Hepatocyte (in vitro differentiated cells): ENCODE measurements at regions not wholly inside any gene's neighbourhood (a gene's known extent, or its start where the extent isn't known, plus 50 kb on each side); places are given as distances from the start of the nearest gene placed in this dataset.

Source experiments
- DNase-seq: peaks from one replicate; pipeline ENCODE4 v3.0.0-alpha.2; 2016; ENCODE audit warnings: low spot score
- H2AFZ ChIP-seq: fragments of 200-600 bp; sonication (generic); 2 replicates; pipeline ENCODE4 v1.6.0; 2016; ENCODE audit warnings: antibody characterized with exemption, mild to moderate bottlenecking
- H3K27ac ChIP-seq: fragments of 200-600 bp; sonication (generic); 2 replicates; pipeline ENCODE4 v1.5.1; 2016; ENCODE audit warnings: mild to moderate bottlenecking
- H3K27me3 ChIP-seq: fragments of 200-600 bp; sonication (generic); 2 replicates; pipeline ENCODE4 v1.6.1; 2016
- H3K36me3 ChIP-seq: fragments of 200-600 bp; sonication (generic); replicated peaks from 2 replicates; pipeline ENCODE4 v1.5.1; 2016; ENCODE audit warnings: low read depth; ENCODE audit not compliant: insufficient read depth
- H3K4me1 ChIP-seq: fragments of 200-600 bp; sonication (generic); 2 replicates; pipeline ENCODE4 v1.5.1; 2016; ENCODE audit warnings: mild to moderate bottlenecking, moderate library complexity; ENCODE audit not compliant: insufficient read depth
- H3K4me2 ChIP-seq: fragments of 200-600 bp; sonication (generic); 2 replicates; pipeline ENCODE4 v1.6.0; 2016
- H3K4me3 ChIP-seq: fragments of 200-600 bp; sonication (generic); 2 replicates; pipeline ENCODE4 v1.5.1; 2016; ENCODE audit warnings: mild to moderate bottlenecking
- H3K79me2 ChIP-seq: fragments of 200-600 bp; sonication (generic); 2 replicates; pipeline ENCODE4 v1.6.0; 2017; ENCODE audit warnings: mild to moderate bottlenecking
- H3K9me2 ChIP-seq: fragments of 200-600 bp; sonication (generic); replicated peaks from 2 replicates; pipeline ENCODE4 v1.6.0; 2017; ENCODE audit warnings: mild to moderate bottlenecking; ENCODE audit not compliant: insufficient read depth
- H3K9me3 ChIP-seq: fragments of 200-600 bp; sonication (generic); 2 replicates; pipeline ENCODE4 v1.5.1; 2016; ENCODE audit warnings: low read depth, mild to moderate bottlenecking
- H4K20me1 ChIP-seq: fragments of 200-600 bp; sonication (generic); 2 replicates; pipeline ENCODE4 v1.6.0; 2016; ENCODE audit warnings: mild to moderate bottlenecking; ENCODE audit not compliant: insufficient read depth, poor library complexity, severe bottlenecking
- CTCF ChIP-seq: fragments of 200-600 bp; sonication (generic); IDR thresholded peaks from 2 replicates; pipeline ENCODE4 v1.5.1; 2016; ENCODE audit warnings: antibody characterized with exemption, mild to moderate bottlenecking; ENCODE audit not compliant: poor library complexity
- EZH2 ChIP-seq: fragments of 200-600 bp; sonication (generic); IDR thresholded peaks from 2 replicates; pipeline ENCODE4 v1.6.1; 2016; ENCODE audit warnings: antibody characterized with exemption, mild to moderate bottlenecking, borderline replicate concordance
- EZH2phosphoT487 ChIP-seq: fragments of 200-600 bp; sonication (generic); IDR thresholded peaks from one replicate; pipeline ENCODE4 v1.6.1; 2018; ENCODE audit warnings: antibody characterized with exemption, mild to moderate bottlenecking, low read depth, moderate library complexity; ENCODE audit not compliant: unreplicated experiment, severe bottlenecking
- WGBS: methylation state at CpG from one replicate; pipeline ENCODE4 v1.1.6; 2016; ENCODE audit warnings: low lambda C conversion rate; ENCODE audit errors: missing lambda C conversion rate; 5-methylcytosine and 5-hydroxymethylcytosine counted together

DNA sequence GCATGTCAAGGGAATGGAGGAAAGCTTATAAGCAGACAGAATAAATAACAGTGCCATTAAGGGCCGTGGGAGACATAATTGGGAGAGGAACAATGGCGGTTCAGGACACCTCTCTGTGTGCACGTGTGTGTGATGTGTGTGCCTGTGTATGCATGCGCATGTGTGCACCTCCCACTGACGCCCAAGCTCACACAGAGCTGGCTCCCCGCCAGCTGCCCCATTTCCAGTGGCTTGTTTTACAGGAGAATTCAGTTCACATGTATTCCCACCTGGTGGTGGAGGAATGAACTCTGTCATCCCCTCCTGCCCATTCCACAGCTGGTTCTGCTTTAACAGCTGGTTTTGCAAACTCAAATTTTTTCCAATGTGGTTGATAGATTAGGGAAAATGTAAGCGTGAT is 262.2 kb downstream of the AJAP1 start:
- DNase-seq, result no peak
- H3K79me2 ChIP-seq, result no peaks in the 10 kb centered on the region
- H3K27me3 ChIP-seq, result no peaks in the 10 kb centered on the region
- H3K4me1 ChIP-seq, result no peaks in the 10 kb centered on the region
- no peak for TF ChIP-seq EZH2phosphoT487
- no peak for TF ChIP-seq EZH2
- no peak for TF ChIP-seq CTCF
- H2AFZ ChIP-seq, result no peak overlapping the region
- no peak overlapping the region for H3K4me3 ChIP-seq
- no peak overlapping the region for H3K4me2 ChIP-seq
- WGBS, result 85% methylated on average over 7 of the region's 7 CpGs
- no peaks in the 10 kb centered on the region for H3K9me2 ChIP-seq
- no peaks in the 10 kb centered on the region for H3K36me3 ChIP-seq
- no peak overlapping the region for H3K27ac ChIP-seq
- H3K9me3 ChIP-seq, result no peaks in the 10 kb centered on the region
- H4K20me1 ChIP-seq, result no peaks in the 10 kb centered on the region

DNA sequence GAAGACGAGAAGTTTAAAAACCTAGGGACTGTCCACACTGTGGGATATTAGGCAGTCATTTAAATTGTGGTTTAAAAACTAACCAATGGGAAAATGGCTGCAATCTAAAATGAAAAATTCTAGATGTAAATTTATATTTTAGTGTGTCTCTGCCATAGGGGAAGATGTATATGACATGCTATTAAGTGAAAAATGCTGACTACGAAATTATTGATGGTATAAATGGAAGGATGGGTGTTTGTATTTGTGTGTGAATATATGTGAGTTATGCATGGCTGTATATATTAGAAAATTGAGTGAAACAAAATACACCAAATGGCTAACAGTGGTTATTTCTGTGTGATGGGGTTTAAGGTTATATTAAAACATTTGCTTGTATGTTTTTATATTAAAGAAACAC is 260.7 kb downstream of the AJAP1 start:
- DNase-seq, result no peak
- Histone ChIP-seq H3K79me2 (no peaks in the 10 kb centered on the region), H3K4me1 (no peaks in the 10 kb centered on the region), H2AFZ (no peak overlapping the region), H3K9me2 (no peaks in the 10 kb centered on the region), H4K20me1 (no peaks in the 10 kb centered on the region), H3K27ac (no peak overlapping the region), H3K27me3 (no peaks in the 10 kb centered on the region), H3K36me3 (no peaks in the 10 kb centered on the region), H3K4me2 (no peak overlapping the region), H3K9me3 (no peaks in the 10 kb centered on the region), H3K4me3 (no peak overlapping the region)
- 86% methylated on average over 2 of the region's 2 CpGs for WGBS
- no peak for TF ChIP-seq EZH2phosphoT487
- no peak for TF ChIP-seq EZH2
- no peak for TF ChIP-seq CTCF

DNA sequence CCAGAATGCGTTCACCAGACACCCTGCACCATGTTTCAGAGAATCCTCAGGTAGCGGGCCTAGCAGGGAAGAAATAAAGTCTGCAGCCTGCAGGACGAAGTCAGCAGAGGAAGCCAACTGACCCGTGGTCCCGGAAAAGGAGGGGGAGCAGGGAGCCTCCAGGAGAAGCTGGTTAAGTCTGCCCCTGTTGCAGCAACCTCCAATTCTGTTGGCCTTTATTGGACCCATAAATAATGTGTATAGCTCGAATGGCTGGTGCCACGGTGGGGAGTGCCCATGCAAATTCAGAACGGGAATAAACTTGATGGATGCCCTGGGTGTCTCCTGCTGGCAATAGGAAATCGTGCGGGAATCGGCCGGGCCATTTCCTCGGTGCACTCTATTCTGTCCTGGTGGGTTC is 254.1 kb downstream of the AJAP1 start:
- DNase-seq, result no peak
- H3K4me2 ChIP-seq, result no peak overlapping the region
- no peaks in the 10 kb centered on the region for H3K9me3 ChIP-seq
- no peaks in the 10 kb centered on the region for H3K9me2 ChIP-seq
- 89% methylated on average over 13 of the region's 13 CpGs for WGBS
- no peaks in the 10 kb centered on the region for H3K27me3 ChIP-seq
- no peaks in the 10 kb centered on the region for H3K79me2 ChIP-seq
- no peak overlapping the region for H2AFZ ChIP-seq
- H3K4me1 ChIP-seq, result no peaks in the 10 kb centered on the region
- TF ChIP-seq EZH2phosphoT487 (no peak), EZH2 (no peak), CTCF (no peak)
- H3K27ac ChIP-seq, result no peak overlapping the region
- no peaks in the 10 kb centered on the region for H3K36me3 ChIP-seq
- H3K4me3 ChIP-seq, result no peak overlapping the region
- H4K20me1 ChIP-seq, result no peaks in the 10 kb centered on the region

DNA sequence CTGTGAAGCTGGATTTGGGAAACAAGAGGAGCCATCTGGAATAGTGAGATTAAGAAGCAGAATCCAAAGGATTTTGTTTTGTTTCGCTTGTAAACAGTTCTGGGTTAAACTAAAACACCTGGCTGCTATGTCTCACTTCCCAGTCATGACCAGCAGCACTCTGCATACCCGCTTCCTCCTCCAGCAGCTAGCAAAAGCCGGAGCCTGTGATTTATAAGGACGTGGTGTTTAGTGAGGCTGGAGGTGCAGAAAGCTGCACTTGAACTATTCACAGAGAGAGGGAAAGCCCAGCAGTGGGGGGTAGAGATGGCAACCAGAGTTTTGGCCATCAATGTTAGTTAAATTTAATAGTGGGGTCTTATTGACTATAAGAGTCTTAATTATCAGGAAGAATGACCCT is 240.2 kb downstream of the AJAP1 start:
- H3K9me3 ChIP-seq, result no peaks in the 10 kb centered on the region
- H3K27ac ChIP-seq, result no peak overlapping the region
- DNase-seq, result no peak
- no peak overlapping the region for H2AFZ ChIP-seq
- WGBS, result 64% methylated on average over 4 of the region's 4 CpGs
- no peaks in the 10 kb centered on the region for H3K79me2 ChIP-seq
- H3K4me2 ChIP-seq, result no peak overlapping the region
- H3K4me3 ChIP-seq, result no peak overlapping the region
- TF ChIP-seq EZH2phosphoT487, result no peak
- no peak for TF ChIP-seq CTCF
- no peak for TF ChIP-seq EZH2
- no peaks in the 10 kb centered on the region for H3K36me3 ChIP-seq
- H3K4me1 ChIP-seq, result no peaks in the 10 kb centered on the region
- H4K20me1 ChIP-seq, result no peaks in the 10 kb centered on the region
- no peaks in the 10 kb centered on the region for H3K9me2 ChIP-seq
- no peaks in the 10 kb centered on the region for H3K27me3 ChIP-seq
